ENCODE measurements at regions not wholly inside any gene's neighbourhood (a gene's known extent, or its start where the extent isn't known, plus 50 kb on each side); places are given as distances from the start of the nearest gene placed in this dataset.

GRCh38 chr16:86798247-86799041 lies 220.1 kb downstream of the FOXL1 start:
- no peak for TF ChIP-seq REST (IDR thresholded peaks at IDR 0.05; ENCODE audit: insufficient read depth in 1 of 2, low read depth in 2 of 2, low read length in 2 of 2)
- TF ChIP-seq FOXP2 (optimal IDR thresholded peaks at IDR 0.05; ENCODE audit: borderline replicate concordance, extremely low read depth, extremely low read length, insufficient read depth) = no peak
- no peak for TF ChIP-seq TAF1 (IDR thresholded peaks at IDR 0.05; ENCODE audit: borderline replicate concordance, insufficient read depth, low read length)
- no peak for TF ChIP-seq SIN3A (IDR thresholded peaks at IDR 0.05; ENCODE audit: borderline replicate concordance, insufficient read depth, low read length)
- TF ChIP-seq POLR2AphosphoS5 (IDR thresholded peaks at IDR 0.05; ENCODE audit: low read depth, low read length) = no peak

- TF ChIP-seq REST (IDR thresholded peaks at IDR 0.05; ENCODE audit: insufficient read depth in 1 of 2, low read depth in 2 of 2, low read length in 2 of 2) = no peak
- no peak for TF ChIP-seq FOXP2 (optimal IDR thresholded peaks at IDR 0.05; ENCODE audit: borderline replicate concordance, extremely low read depth, extremely low read length, insufficient read depth)
- no peak for TF ChIP-seq SIN3A (IDR thresholded peaks at IDR 0.05; ENCODE audit: borderline replicate concordance, insufficient read depth, low read length)
- no peak for TF ChIP-seq POLR2AphosphoS5 (IDR thresholded peaks at IDR 0.05; ENCODE audit: low read depth, low read length)
- TF ChIP-seq TAF1 (IDR thresholded peaks at IDR 0.05; ENCODE audit: borderline replicate concordance, insufficient read depth, low read length) = no peak
These were observed 221.0 kb downstream of the FOXL1 start for GRCh38 chr16:86799367-86799766.

- no peak for TF ChIP-seq TAF1 (IDR thresholded peaks at IDR 0.05; ENCODE audit: borderline replicate concordance, insufficient read depth, low read length)
- TF ChIP-seq SIN3A (IDR thresholded peaks at IDR 0.05; ENCODE audit: borderline replicate concordance, insufficient read depth, low read length) = no peak
- TF ChIP-seq POLR2AphosphoS5 (IDR thresholded peaks at IDR 0.05; ENCODE audit: low read depth, low read length) = no peak
- TF ChIP-seq FOXP2 (optimal IDR thresholded peaks at IDR 0.05; ENCODE audit: borderline replicate concordance, extremely low read depth, extremely low read length, insufficient read depth) = no peak
- TF ChIP-seq REST (IDR thresholded peaks at IDR 0.05; ENCODE audit: insufficient read depth in 1 of 2, low read depth in 2 of 2, low read length in 2 of 2) = no peak
These were observed 222.5 kb downstream of the FOXL1 start for GRCh38 chr16:86800894-86801293.

- no peak for TF ChIP-seq TAF1 (IDR thresholded peaks at IDR 0.05; ENCODE audit: borderline replicate concordance, insufficient read depth, low read length)
- TF ChIP-seq FOXP2 (optimal IDR thresholded peaks at IDR 0.05; ENCODE audit: borderline replicate concordance, extremely low read depth, extremely low read length, insufficient read depth) = no peak
- no peak for TF ChIP-seq REST (IDR thresholded peaks at IDR 0.05; ENCODE audit: insufficient read depth in 1 of 2, low read depth in 2 of 2, low read length in 2 of 2)
- TF ChIP-seq SIN3A (IDR thresholded peaks at IDR 0.05; ENCODE audit: borderline replicate concordance, insufficient read depth, low read length) = no peak
- TF ChIP-seq POLR2AphosphoS5 (IDR thresholded peaks at IDR 0.05; ENCODE audit: low read depth, low read length) = no peak
These were observed 223.7 kb downstream of the FOXL1 start for GRCh38 chr16:86802013-86802412.
